ENCODE measurements at regions not wholly inside any gene's neighbourhood (a gene's known extent, or its start where the extent isn't known, plus 50 kb on each side); places are given as distances from the start of the nearest gene placed in this dataset.

DNA sequence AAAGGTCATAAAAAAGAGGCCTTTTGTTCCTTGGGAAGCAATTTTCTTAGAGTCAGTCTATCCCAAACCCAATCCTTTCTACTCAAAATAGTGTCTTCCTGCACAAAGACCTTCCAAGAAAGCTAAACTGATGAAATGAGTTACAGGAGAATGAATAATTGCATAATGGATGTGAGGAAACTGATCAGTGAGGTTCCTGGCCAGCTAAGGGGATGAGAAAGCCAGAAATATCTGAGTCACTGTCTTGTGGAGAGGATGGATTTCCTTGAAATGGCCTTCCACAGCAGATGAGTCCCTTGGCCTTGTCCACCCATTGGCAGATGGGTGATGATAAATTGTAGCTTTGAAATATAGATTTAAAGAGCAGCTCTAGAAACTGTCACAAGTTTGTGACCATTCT is 756.1 kb downstream of the DNAH5 start:
- H3K36me3 ChIP-seq, result no peaks in the 10 kb centered on the region
- H3K27ac ChIP-seq, result no peak overlapping the region
- TF ChIP-seq POLR2AphosphoS5 (IDR thresholded peaks at IDR 0.05) (no peak), POLR2A (IDR thresholded peaks at IDR 0.05) (no peak), EP300 (IDR thresholded peaks at IDR 0.05) (no peak)
- TF ChIP-seq, protein P1, sequence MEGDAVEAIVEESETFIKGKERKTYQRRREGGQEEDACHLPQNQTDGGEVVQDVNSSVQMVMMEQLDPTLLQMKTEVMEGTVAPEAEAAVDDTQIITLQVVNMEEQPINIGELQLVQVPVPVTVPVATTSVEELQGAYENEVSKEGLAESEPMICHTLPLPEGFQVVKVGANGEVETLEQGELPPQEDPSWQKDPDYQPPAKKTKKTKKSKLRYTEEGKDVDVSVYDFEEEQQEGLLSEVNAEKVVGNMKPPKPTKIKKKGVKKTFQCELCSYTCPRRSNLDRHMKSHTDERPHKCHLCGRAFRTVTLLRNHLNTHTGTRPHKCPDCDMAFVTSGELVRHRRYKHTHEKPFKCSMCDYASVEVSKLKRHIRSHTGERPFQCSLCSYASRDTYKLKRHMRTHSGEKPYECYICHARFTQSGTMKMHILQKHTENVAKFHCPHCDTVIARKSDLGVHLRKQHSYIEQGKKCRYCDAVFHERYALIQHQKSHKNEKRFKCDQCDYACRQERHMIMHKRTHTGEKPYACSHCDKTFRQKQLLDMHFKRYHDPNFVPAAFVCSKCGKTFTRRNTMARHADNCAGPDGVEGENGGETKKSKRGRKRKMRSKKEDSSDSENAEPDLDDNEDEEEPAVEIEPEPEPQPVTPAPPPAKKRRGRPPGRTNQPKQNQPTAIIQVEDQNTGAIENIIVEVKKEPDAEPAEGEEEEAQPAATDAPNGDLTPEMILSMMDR (IDR thresholded peaks at IDR 0.05), result no peak
- peaks cover 6% of the 10 kb centered on the region for H3K9me3 ChIP-seq
- no peak for DNase-seq (ENCODE audit: low spot score in 2 of 2)
- no peak overlapping the region for H3K4me3 ChIP-seq
- H3K27me3 ChIP-seq, result no peaks in the 10 kb centered on the region
- H3K4me1 ChIP-seq, result no peaks in the 10 kb centered on the region

DNA sequence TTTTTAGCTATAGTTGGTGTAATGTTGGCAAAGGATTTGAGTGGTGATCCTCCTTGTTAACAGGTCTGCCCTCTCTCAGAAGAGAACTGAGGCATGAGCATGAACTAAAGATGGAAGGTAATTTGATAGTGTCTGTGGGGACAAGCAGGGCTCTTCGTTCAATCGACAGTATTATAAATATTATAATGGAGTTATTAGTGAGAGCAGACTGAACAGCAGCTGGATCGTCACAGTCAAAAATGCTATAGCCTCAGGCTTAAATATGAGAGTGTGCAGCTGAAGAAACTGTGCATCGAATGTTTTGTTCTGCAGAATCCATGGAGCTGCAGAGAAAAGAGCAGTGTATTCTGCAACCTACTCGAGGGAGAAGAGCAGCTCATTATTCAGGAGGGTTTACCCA is 757.3 kb downstream of the DNAH5 start:
- no peak for TF ChIP-seq EP300 (IDR thresholded peaks at IDR 0.05)
- no peak for TF ChIP-seq POLR2A (IDR thresholded peaks at IDR 0.05)
- TF ChIP-seq, protein P1 (IDR thresholded peaks at IDR 0.05), result no peak
- TF ChIP-seq POLR2AphosphoS5 (IDR thresholded peaks at IDR 0.05), result no peak
- no peak for DNase-seq (ENCODE audit: low spot score in 2 of 2)
- H3K4me1 ChIP-seq, result no peaks in the 10 kb centered on the region
- no peak overlapping the region for H3K4me3 ChIP-seq
- no peak overlapping the region for H3K27ac ChIP-seq
- peaks cover 6% of the 10 kb centered on the region for H3K9me3 ChIP-seq
- H3K27me3 ChIP-seq, result no peaks in the 10 kb centered on the region
- H3K36me3 ChIP-seq, result no peaks in the 10 kb centered on the region
- WGBS, result 46% methylated on average over 5 of the region's 5 CpGs

DNA sequence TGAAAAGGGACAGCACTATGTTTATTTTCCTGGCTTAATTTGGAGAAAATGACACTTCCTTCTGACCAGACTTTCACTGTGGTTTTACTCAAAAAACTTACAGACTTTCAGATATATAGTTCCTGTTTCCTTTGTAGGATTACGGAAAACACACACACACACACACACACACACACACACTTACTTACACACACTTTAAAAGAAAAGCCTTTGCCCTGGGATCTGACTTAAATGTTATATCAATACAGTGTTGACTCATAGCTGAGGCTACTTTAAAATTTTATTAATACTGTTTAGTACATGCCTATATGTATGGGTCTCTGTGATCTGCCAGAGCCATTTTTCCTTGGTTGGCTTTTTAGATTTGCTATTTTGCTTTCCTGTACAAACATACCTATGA is 758.3 kb downstream of the DNAH5 start:
- Histone ChIP-seq H3K4me1 (no peaks in the 10 kb centered on the region), H3K27ac (no peak overlapping the region), H3K27me3 (no peaks in the 10 kb centered on the region), H3K9me3 (peaks cover 6% of the 10 kb centered on the region), H3K4me3 (no peak overlapping the region), H3K36me3 (no peaks in the 10 kb centered on the region)
- DNase-seq (ENCODE audit: low spot score in 2 of 2), result no peak
- TF ChIP-seq POLR2A (IDR thresholded peaks at IDR 0.05), result no peak
- TF ChIP-seq POLR2AphosphoS5 (IDR thresholded peaks at IDR 0.05), result no peak
- TF ChIP-seq, protein P1 (IDR thresholded peaks at IDR 0.05), result no peak
- no peak for TF ChIP-seq EP300 (IDR thresholded peaks at IDR 0.05)
- WGBS, result 73% methylated on average over 1 of the region's 1 CpG

DNA sequence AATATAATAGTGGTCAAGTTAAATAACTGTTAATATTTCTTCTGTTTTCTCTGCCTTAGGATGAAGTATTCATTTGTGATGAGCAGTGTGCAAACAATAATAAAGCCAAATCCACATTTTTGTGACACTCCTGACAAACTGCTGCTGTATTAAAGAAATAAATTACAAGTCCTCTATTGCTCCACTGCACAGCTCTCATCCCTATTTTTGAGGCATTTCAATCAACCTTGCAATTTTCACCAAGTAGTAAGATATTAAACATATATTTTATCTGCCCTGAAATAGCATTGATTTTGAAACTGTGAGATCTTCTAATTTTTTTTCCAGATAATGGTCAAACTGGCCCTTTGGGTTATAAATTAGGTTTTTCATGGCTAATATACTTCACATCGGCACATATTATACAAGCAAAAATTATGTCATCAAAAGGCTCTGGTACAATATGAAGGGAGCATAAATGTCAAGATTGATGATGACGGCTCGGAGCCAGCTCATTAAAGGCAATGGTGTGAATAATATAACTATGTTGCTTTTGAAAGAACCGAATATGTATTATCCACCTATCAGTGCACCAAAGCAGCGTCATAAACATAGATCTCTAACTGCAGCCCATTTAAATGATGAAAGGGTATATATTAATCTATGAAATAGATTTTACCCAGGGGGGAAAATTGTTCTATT is 764.9 kb downstream of the DNAH5 start:
- Histone ChIP-seq H3K9me3 (peaks cover 6% of the 10 kb centered on the region), H3K27ac (no peak overlapping the region), H3K4me1 (no peaks in the 10 kb centered on the region), H3K4me3 (no peak overlapping the region), H3K36me3 (no peaks in the 10 kb centered on the region), H3K27me3 (no peaks in the 10 kb centered on the region)
- WGBS, result 59% methylated on average over 5 of the region's 5 CpGs
- no peak for TF ChIP-seq POLR2A (IDR thresholded peaks at IDR 0.05)
- DNase-seq (ENCODE audit: low spot score in 2 of 2), result no peak

DNA sequence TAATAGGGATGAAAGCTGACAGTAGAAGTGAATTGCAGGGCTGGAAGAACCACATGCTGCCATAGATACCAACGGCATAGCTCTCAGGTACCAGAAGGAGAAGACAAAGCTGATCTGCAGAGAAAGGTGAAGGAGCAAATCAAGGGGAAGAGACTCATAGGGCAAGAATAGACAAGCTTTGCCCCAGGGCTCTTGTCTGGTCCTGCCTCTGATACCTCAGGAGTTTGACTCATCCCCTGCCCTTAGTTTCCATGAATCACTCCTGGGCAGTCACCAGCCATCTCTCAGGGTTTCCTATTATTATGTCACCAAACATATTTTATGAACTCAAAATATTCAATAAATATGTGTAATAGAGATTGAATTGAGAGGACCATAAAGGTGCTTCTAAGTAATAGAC is 800.9 kb downstream of the DNAH5 start:
- Histone ChIP-seq H3K27me3 (no peaks in the 10 kb centered on the region), H3K36me3 (no peaks in the 10 kb centered on the region), H3K27ac (no peak overlapping the region), H3K9me3 (peaks cover 3% of the 10 kb centered on the region), H3K4me1 (no peaks in the 10 kb centered on the region), H3K4me3 (no peak overlapping the region)
- 40% methylated on average over 1 of the region's 1 CpG for WGBS
- TF ChIP-seq, protein P1 (IDR thresholded peaks at IDR 0.05), result no peak
- TF ChIP-seq EP300 (IDR thresholded peaks at IDR 0.05), result no peak
- no peak for TF ChIP-seq POLR2A (IDR thresholded peaks at IDR 0.05)
- TF ChIP-seq POLR2AphosphoS5 (IDR thresholded peaks at IDR 0.05), result no peak
- no peak for DNase-seq (ENCODE audit: low spot score in 2 of 2)

DNA sequence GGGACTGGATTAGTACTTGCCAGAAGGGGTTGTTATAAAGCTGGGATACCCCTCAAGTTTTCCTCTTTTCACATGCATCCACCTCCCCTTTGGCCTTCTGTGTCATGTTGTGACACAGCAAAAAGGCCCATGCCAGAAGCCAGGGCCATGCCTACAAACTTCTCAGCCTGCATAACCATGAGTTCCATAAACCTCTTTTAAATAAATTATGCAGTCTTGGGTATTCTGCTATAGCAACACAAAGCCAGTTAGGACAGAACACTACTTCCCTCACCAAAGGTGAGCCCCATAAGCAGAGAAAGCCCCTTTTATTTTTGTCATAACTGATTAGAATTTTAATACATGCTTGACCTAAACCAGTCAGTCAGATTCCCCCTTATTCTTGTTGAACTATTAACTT is 801.3 kb downstream of the DNAH5 start:
- no peaks in the 10 kb centered on the region for H3K36me3 ChIP-seq
- TF ChIP-seq, protein P1 (IDR thresholded peaks at IDR 0.05), result no peak
- no peaks in the 10 kb centered on the region for H3K4me1 ChIP-seq
- no peak overlapping the region for H3K4me3 ChIP-seq
- no peaks in the 10 kb centered on the region for H3K9me3 ChIP-seq
- DNase-seq (ENCODE audit: low spot score in 2 of 2), result no peak
- H3K27ac ChIP-seq, result no peak overlapping the region
- H3K27me3 ChIP-seq, result no peaks in the 10 kb centered on the region
